ENCODE measurements at regions not wholly inside any gene's neighbourhood (a gene's known extent, or its start where the extent isn't known, plus 50 kb on each side); places are given as distances from the start of the nearest gene placed in this dataset.

DNA sequence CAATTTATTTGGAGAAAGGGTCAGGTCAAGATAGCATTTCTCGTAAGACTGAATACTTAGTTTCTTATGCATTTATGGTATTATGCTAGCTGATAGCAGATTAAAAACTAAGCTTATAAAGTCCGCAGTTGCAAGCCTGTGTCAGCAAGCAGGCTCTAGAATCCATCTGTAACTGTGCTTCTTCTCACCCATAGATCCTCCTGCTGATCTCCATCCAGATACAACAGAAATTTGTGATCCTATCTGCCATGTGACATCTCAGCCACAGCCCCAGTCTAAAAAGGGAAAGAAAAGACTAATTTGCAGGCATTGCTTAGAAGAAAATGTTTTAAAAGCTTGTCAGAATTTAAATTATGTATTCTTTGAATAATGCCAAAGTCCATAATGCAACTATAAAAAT lies 265.4 kb upstream of the CCDC54 start:
- TF ChIP-seq, protein P1, sequence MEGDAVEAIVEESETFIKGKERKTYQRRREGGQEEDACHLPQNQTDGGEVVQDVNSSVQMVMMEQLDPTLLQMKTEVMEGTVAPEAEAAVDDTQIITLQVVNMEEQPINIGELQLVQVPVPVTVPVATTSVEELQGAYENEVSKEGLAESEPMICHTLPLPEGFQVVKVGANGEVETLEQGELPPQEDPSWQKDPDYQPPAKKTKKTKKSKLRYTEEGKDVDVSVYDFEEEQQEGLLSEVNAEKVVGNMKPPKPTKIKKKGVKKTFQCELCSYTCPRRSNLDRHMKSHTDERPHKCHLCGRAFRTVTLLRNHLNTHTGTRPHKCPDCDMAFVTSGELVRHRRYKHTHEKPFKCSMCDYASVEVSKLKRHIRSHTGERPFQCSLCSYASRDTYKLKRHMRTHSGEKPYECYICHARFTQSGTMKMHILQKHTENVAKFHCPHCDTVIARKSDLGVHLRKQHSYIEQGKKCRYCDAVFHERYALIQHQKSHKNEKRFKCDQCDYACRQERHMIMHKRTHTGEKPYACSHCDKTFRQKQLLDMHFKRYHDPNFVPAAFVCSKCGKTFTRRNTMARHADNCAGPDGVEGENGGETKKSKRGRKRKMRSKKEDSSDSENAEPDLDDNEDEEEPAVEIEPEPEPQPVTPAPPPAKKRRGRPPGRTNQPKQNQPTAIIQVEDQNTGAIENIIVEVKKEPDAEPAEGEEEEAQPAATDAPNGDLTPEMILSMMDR (IDR thresholded peaks at IDR 0.05): no peak
- TF ChIP-seq POLR2A (IDR thresholded peaks at IDR 0.05): no peak

All from uterus (tissue), 2 donors.